B cell (primary cell): ENCODE measurements at regions not wholly inside any gene's neighbourhood (a gene's known extent, or its start where the extent isn't known, plus 50 kb on each side); places are given as distances from the start of the nearest gene placed in this dataset.

Experiments used
- ATAC-seq: fragments of 200-7000 bp; cut with Tn5 transposase; one replicate; pipeline ENCODE4 v1.10.0; 2021; ENCODE audit warnings: low read depth, mild to moderate bottlenecking, moderate number of reproducible peaks, moderate library complexity
- CTCF ChIA-PET: fragments of 350-600 bp; sonication (Branson Sonifier 250); formaldehyde crosslinking; loops from one replicate; lab custom pipeline; 2021; ENCODE audit warnings: antibody characterized with exemption, inconsistent platforms; lab: Charles Lee
- POLR2A ChIA-PET: fragments of 350-600 bp; sonication (Branson Sonifier 250); formaldehyde crosslinking; loops from one replicate; lab custom pipeline; 2021; ENCODE audit warnings: antibody characterized with exemption; lab: Charles Lee
- DNase-seq: peaks from one replicate; pipeline ENCODE4 v3.0.0; 2013
- H2AFZ ChIP-seq: 2 replicates; pipeline ENCODE4 v1.6.1; 2012; ENCODE audit warnings: mild to moderate bottlenecking, low read depth, low read length; ENCODE audit not compliant: insufficient read depth, poor library complexity, severe bottlenecking
- H3K27ac ChIP-seq, 2 donors: 1 replicate in 1 of 2; 2 replicates in 1 of 2; pipeline ENCODE4 v1.5.1; 2012 to 2013; ENCODE audit warnings: low read length in 2 of 2, mild to moderate bottlenecking in 2 of 2, moderate library complexity in 1 of 2
- H3K27me3 ChIP-seq, 4 experiments: fragments of 200-600 bp in 1 of 4; sonication (generic) in 1 of 4; replicated peaks in 1 of 4; 1 replicate in 2 of 4; 2 replicates in 2 of 4; pipeline versions ENCODE4 v1.6.1 to v1.7.0; 2013 to 2016; ENCODE audit warnings: low read length in 3 of 4, mild to moderate bottlenecking in 2 of 4, mixed read lengths in 1 of 4, moderate library complexity in 1 of 4; ENCODE audit not compliant: insufficient read depth in 4 of 4, control insufficient read depth in 3 of 4; ENCODE audit errors: control extremely low read depth in 1 of 4
- H3K36me3 ChIP-seq, 2 experiments: replicated peaks in 1 of 2; 1 replicate in 1 of 2; 2 replicates in 1 of 2; pipeline versions ENCODE4 v1.6.1 to v1.7.1; 2013; ENCODE audit warnings: low read length in 1 of 2; ENCODE audit not compliant: insufficient read depth in 2 of 2, control insufficient read depth in 1 of 2; ENCODE audit errors: control extremely low read depth in 1 of 2, extremely low read depth in 1 of 2
- H3K4me1 ChIP-seq, 2 donors: fragments of 200-600 bp in 1 of 2; sonication (generic) in 1 of 2; 1 replicate in 1 of 2; 2 replicates in 1 of 2; pipeline versions ENCODE4 v1.5.1 to v1.6.1; 2013 to 2017; ENCODE audit warnings: low read length in 2 of 2; ENCODE audit not compliant: control insufficient read depth in 2 of 2, insufficient read depth in 2 of 2
- H3K4me2 ChIP-seq: replicated peaks from 2 replicates; pipeline ENCODE3; 2012; ENCODE audit warnings: mild to moderate bottlenecking, low read depth, low read length; ENCODE audit not compliant: poor library complexity, severe bottlenecking
- H3K4me3 ChIP-seq, 5 experiments: fragments of 200-600 bp in 1 of 5; sonication (generic) in 1 of 5; 1 replicate in 3 of 5; 2 replicates in 2 of 5; pipeline versions ENCODE4 v1.5.1 to v1.7.0; 2011 to 2016; ENCODE audit warnings: low read length in 4 of 5, mild to moderate bottlenecking in 4 of 5, low read depth in 2 of 5, control low read depth in 1 of 5, moderate library complexity in 1 of 5; ENCODE audit not compliant: insufficient read depth in 1 of 5; ENCODE audit errors: control extremely low read depth in 1 of 5, extremely low read depth in 1 of 5
- H3K79me2 ChIP-seq: fragments of 200-600 bp; sonication (generic); one replicate; pipeline ENCODE4 v1.6.0; 2016; ENCODE audit warnings: low read length; ENCODE audit not compliant: control insufficient read depth, insufficient read depth
- H3K9ac ChIP-seq: fragments of 200-600 bp; sonication (generic); 2 replicates; pipeline ENCODE4 v1.6.1; 2017; ENCODE audit warnings: mild to moderate bottlenecking, low read length, moderate library complexity
- H3K9me3 ChIP-seq, 3 donors: one replicate each; pipeline versions ENCODE4 v1.6.1 to v1.7.1; 2013; ENCODE audit warnings: low read length in 2 of 3; ENCODE audit not compliant: control insufficient read depth in 2 of 3, insufficient read depth in 1 of 3; ENCODE audit errors: control extremely low read depth in 1 of 3
- H4K20me1 ChIP-seq: 2 replicates; pipeline ENCODE4 v1.6.0; 2012; ENCODE audit warnings: mild to moderate bottlenecking, low read length; ENCODE audit not compliant: insufficient read depth, control insufficient read depth, poor library complexity, severe bottlenecking
- H3K27ac Mint-ChIP-seq: one replicate; pipeline ENCODE4 v1.8.0; 2021; ENCODE audit warnings: mixed read lengths
- H3K27me3 Mint-ChIP-seq: one replicate; pipeline ENCODE4 v1.8.0; 2021; ENCODE audit warnings: mixed read lengths
- H3K4me1 Mint-ChIP-seq: one replicate; pipeline ENCODE4 v1.8.0; 2021; ENCODE audit warnings: mixed read lengths
- H3K4me3 Mint-ChIP-seq: one replicate; pipeline ENCODE4 v1.8.0; 2021; ENCODE audit warnings: mixed read lengths
- H3K9me3 Mint-ChIP-seq: one replicate; pipeline ENCODE4 v1.8.0; 2022; ENCODE audit warnings: mixed read lengths; ENCODE audit not compliant: insufficient read depth
- EZH2 ChIP-seq: IDR thresholded peaks from 2 replicates; pipeline ENCODE4 v1.6.1; 2012; ENCODE audit warnings: borderline replicate concordance, low read depth, mild to moderate bottlenecking, moderate library complexity, low read length; ENCODE audit not compliant: insufficient read depth, poor library complexity, severe bottlenecking
- WGBS: methylation state at CpG from one replicate; pipeline ENCODE4 v1.1.5; 2013; ENCODE audit warnings: missing lambda C conversion rate; ENCODE audit not compliant: insufficient coverage; 5-methylcytosine and 5-hydroxymethylcytosine counted together
- intact Hi-C: fragments of 100-400 bp; cut with micrococcal nuclease; formaldehyde crosslinking; loops from one replicate; pipeline ENCODE4 v1.10.0; 2022
- TF ChIP-seq, protein P1 (sequence below): fragments of 200-600 bp; IDR thresholded peaks from one replicate; pipeline ENCODE4 v1.8.0; 2022; ENCODE audit warnings: antibody characterized with exemption, mild to moderate bottlenecking

DNA sequence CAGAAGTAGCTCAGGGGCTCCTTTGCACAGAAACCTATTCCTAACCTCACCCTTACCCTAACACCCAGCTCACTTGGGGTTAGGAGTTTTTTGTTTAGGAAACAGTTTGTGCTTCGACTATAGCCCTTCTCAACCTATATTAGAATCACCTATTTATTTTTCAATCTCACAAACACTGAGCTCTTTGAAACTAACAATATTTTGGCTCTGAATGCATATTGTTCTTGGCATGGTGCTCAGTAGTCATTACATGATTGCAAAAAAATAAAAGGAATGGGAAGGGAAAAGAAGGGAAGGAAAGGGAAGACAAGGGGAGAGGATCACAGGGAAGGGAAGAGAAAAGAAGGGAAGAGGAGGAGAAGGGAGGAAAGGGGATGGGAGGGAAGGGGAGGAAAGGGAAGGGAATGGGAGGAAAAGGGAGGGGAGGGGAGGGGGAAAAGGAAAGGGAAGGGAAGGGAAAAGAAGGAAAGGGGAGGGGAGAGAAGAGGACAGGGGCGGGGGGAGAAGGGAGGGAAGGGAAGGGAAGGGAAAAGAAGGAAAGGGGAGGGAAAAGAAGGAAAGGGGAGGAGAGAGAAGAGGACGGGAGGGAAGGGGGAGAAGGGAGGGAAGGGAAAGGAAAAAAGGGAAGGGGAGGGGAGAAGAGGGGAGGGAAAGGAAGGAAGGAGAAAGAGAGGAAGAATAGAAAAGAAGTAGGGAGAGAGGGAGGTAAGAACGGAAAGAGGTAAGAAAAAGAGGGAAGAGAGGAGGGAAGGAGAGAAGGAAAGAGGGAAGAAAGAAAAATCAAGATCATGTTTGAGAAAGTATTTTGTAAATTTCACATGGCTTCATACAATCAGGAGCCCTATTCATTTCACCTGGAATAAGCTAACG is 484.1 kb upstream of the NFIA start:
- WGBS = 84% methylated on average over 2 of the region's 5 CpGs
- intact Hi-C loops = no loop called here
- Histone ChIP-seq H3K9ac (no peak overlapping the region), H2AFZ (no peak overlapping the region), H3K27ac (no peak overlapping the region), H3K36me3 (no peaks in the 10 kb centered on the region), H3K9me3 (no peaks in the 10 kb centered on the region), H3K4me1 (no peaks in the 10 kb centered on the region), H4K20me1 (no peaks in the 10 kb centered on the region), H3K4me3 (no peak overlapping the region), H3K79me2 (no peaks in the 10 kb centered on the region), H3K4me2 (no peak overlapping the region), H3K27me3 (no peaks in the 10 kb centered on the region)
- no peak for ATAC-seq
- Mint-ChIP-seq H3K4me1 (no peaks in the 10 kb centered on the region), H3K9me3 (peaks cover under 1% of the 10 kb centered on the region), H3K4me3 (no peak overlapping the region), H3K27ac (no peak overlapping the region), H3K27me3 (no peaks in the 10 kb centered on the region)
- ChIA-PET CTCF (no interaction called here), POLR2A (no interaction called here)
- TF ChIP-seq EZH2 = no peak
- TF ChIP-seq, protein P1, sequence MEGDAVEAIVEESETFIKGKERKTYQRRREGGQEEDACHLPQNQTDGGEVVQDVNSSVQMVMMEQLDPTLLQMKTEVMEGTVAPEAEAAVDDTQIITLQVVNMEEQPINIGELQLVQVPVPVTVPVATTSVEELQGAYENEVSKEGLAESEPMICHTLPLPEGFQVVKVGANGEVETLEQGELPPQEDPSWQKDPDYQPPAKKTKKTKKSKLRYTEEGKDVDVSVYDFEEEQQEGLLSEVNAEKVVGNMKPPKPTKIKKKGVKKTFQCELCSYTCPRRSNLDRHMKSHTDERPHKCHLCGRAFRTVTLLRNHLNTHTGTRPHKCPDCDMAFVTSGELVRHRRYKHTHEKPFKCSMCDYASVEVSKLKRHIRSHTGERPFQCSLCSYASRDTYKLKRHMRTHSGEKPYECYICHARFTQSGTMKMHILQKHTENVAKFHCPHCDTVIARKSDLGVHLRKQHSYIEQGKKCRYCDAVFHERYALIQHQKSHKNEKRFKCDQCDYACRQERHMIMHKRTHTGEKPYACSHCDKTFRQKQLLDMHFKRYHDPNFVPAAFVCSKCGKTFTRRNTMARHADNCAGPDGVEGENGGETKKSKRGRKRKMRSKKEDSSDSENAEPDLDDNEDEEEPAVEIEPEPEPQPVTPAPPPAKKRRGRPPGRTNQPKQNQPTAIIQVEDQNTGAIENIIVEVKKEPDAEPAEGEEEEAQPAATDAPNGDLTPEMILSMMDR = no peak
- DNase-seq = no peak
